ENCODE measurements at regions not wholly inside any gene's neighbourhood (a gene's known extent, or its start where the extent isn't known, plus 50 kb on each side); places are given as distances from the start of the nearest gene placed in this dataset.

GRCh38 chr10:64959116-64959515, 1437.9 kb downstream of the REEP3 start:
- Mint-ChIP-seq H3K36me3 (no peaks in the 10 kb centered on the region), H3K27ac (no peak overlapping the region), H3K9me3 (peaks cover 8 to 56% (median 29%) of the 10 kb centered on the region in 6 donors), H3K4me3 (no peak overlapping the region), H3K27me3 (ENCODE audit: low read depth in 3 of 3) (peaks cover 0 to 1% (median 0%) of the 10 kb centered on the region in 3 donors), H3K4me1 (no peaks in the 10 kb centered on the region)
- DNase-seq = no peak

- peaks cover 0 to 1% (median 0%) of the 10 kb centered on the region in 3 donors for H3K27me3 Mint-ChIP-seq (ENCODE audit: low read depth in 3 of 3)
- no peaks in the 10 kb centered on the region for H3K36me3 Mint-ChIP-seq
- no peak for DNase-seq
Measured at GRCh38 chr10:64959883-64960282, 1438.7 kb downstream of the REEP3 start.

GRCh38 chr10:64973391-64973790, 1452.2 kb downstream of the REEP3 start:
- H3K4me3 Mint-ChIP-seq = no peak overlapping the region
- H3K9me3 Mint-ChIP-seq = peaks cover 5 to 40% (median 9%) of the 10 kb centered on the region in 6 donors
- H3K27me3 Mint-ChIP-seq (ENCODE audit: low read depth in 3 of 3) = no peaks in the 10 kb centered on the region
- no peaks in the 10 kb centered on the region for H3K4me1 Mint-ChIP-seq
- DNase-seq = no peak
- no peaks in the 10 kb centered on the region for H3K36me3 Mint-ChIP-seq
- H3K27ac Mint-ChIP-seq = no peak overlapping the region

More at GRCh38 chr10:64959883-64960282, 1438.7 kb downstream of the REEP3 start:
- Mint-ChIP-seq H3K27ac (no peak overlapping the region), H3K9me3 (peaks cover 8 to 55% (median 28%) of the 10 kb centered on the region in 6 donors), H3K4me1 (no peaks in the 10 kb centered on the region), H3K4me3 (no peak overlapping the region)

GRCh38 chr10:64976150-64976549, 1454.9 kb downstream of the REEP3 start:
- no peak for DNase-seq
- Mint-ChIP-seq H3K36me3 (no peaks in the 10 kb centered on the region), H3K9me3 (peaks cover 11 to 48% (median 14%) of the 10 kb centered on the region in 6 donors), H3K27me3 (ENCODE audit: low read depth in 3 of 3) (peaks cover 0 to 2% (median 0%) of the 10 kb centered on the region in 3 donors), H3K27ac (no peak overlapping the region), H3K4me1 (no peaks in the 10 kb centered on the region), H3K4me3 (no peak overlapping the region)

GRCh38 chr10:64977915-64978314, 1456.7 kb downstream of the REEP3 start:
- Mint-ChIP-seq H3K9me3 (peaks cover 11 to 47% (median 19%) of the 10 kb centered on the region in 6 donors), H3K36me3 (no peaks in the 10 kb centered on the region), H3K27ac (no peak overlapping the region), H3K4me1 (no peaks in the 10 kb centered on the region), H3K4me3 (no peak overlapping the region), H3K27me3 (ENCODE audit: low read depth in 3 of 3) (peaks cover 0 to 2% (median 1%) of the 10 kb centered on the region in 3 donors)
- no peak for DNase-seq

- peaks cover 0 to 1% (median 0%) of the 10 kb centered on the region in 3 donors for H3K27me3 Mint-ChIP-seq (ENCODE audit: low read depth in 3 of 3)
- DNase-seq = no peak
- peaks cover 5 to 39% (median 21%) of the 10 kb centered on the region in 6 donors for H3K9me3 Mint-ChIP-seq
- no peaks in the 10 kb centered on the region for H3K4me1 Mint-ChIP-seq
- H3K27ac Mint-ChIP-seq = no peak overlapping the region
- H3K4me3 Mint-ChIP-seq = no peak overlapping the region
- H3K36me3 Mint-ChIP-seq = no peaks in the 10 kb centered on the region
Measured at GRCh38 chr10:64996886-64997285, 1475.7 kb downstream of the REEP3 start.

- Mint-ChIP-seq H3K27ac (no peak overlapping the region), H3K27me3 (ENCODE audit: low read depth in 3 of 3) (no peaks in the 10 kb centered on the region), H3K4me3 (no peak overlapping the region), H3K9me3 (peaks cover 0 to 44% (median 23%) of the 10 kb centered on the region in 6 donors), H3K4me1 (no peaks in the 10 kb centered on the region), H3K36me3 (no peaks in the 10 kb centered on the region)
- DNase-seq = no peak
Measured at GRCh38 chr10:65010845-65011244, 1489.6 kb downstream of the REEP3 start.

GRCh38 chr10:65017523-65017922, 1496.3 kb downstream of the REEP3 start:
- no peaks in the 10 kb centered on the region for H3K4me1 Mint-ChIP-seq
- no peaks in the 10 kb centered on the region for H3K36me3 Mint-ChIP-seq
- no peak overlapping the region for H3K4me3 Mint-ChIP-seq
- H3K27ac Mint-ChIP-seq = no peak overlapping the region
- peaks cover 5 to 47% (median 27%) of the 10 kb centered on the region in 6 donors for H3K9me3 Mint-ChIP-seq
- no peak for DNase-seq
- H3K27me3 Mint-ChIP-seq (ENCODE audit: low read depth in 3 of 3) = peaks cover 0 to 2% (median 0%) of the 10 kb centered on the region in 3 donors

GRCh38 chr10:65024886-65025285, 1503.7 kb downstream of the REEP3 start:
- Mint-ChIP-seq H3K9me3 (peaks cover 13 to 39% (median 18%) of the 10 kb centered on the region in 6 donors), H3K27ac (no peak overlapping the region), H3K27me3 (ENCODE audit: low read depth in 3 of 3) (peaks cover 0 to 3% (median 0%) of the 10 kb centered on the region in 3 donors), H3K4me3 (no peak overlapping the region), H3K4me1 (no peaks in the 10 kb centered on the region), H3K36me3 (no peaks in the 10 kb centered on the region)
- no peak for DNase-seq

GRCh38 chr10:65030263-65030662, 1509.1 kb downstream of the REEP3 start:
- H3K27ac Mint-ChIP-seq = no peak overlapping the region
- no peaks in the 10 kb centered on the region for H3K4me1 Mint-ChIP-seq
- DNase-seq = no peak
- H3K27me3 Mint-ChIP-seq (ENCODE audit: low read depth in 3 of 3) = peaks cover 0 to 4% (median 0%) of the 10 kb centered on the region in 3 donors
- H3K9me3 Mint-ChIP-seq = peaks cover 14 to 57% (median 19%) of the 10 kb centered on the region in 6 donors
- peaks cover 0 to 3% (median 0%) of the 10 kb centered on the region in 3 donors for H3K36me3 Mint-ChIP-seq
- no peak overlapping the region for H3K4me3 Mint-ChIP-seq

GRCh38 chr10:65032867-65033769, 1511.9 kb downstream of the REEP3 start:
- peaks cover 0 to 5% (median 0%) of the 10 kb centered on the region in 3 donors for H3K27me3 Mint-ChIP-seq (ENCODE audit: low read depth in 3 of 3)
- H3K9me3 Mint-ChIP-seq = peaks cover 13 to 58% (median 24%) of the 10 kb centered on the region in 6 donors
- no peak for DNase-seq
- no peak overlapping the region for H3K27ac Mint-ChIP-seq
- H3K36me3 Mint-ChIP-seq = peaks cover 0 to 4% (median 3%) of the 10 kb centered on the region in 3 donors
- H3K4me1 Mint-ChIP-seq = no peaks in the 10 kb centered on the region
- no peak overlapping the region for H3K4me3 Mint-ChIP-seq

- H3K4me3 Mint-ChIP-seq = no peak overlapping the region
- H3K36me3 Mint-ChIP-seq = peaks cover 0 to 4% (median 3%) of the 10 kb centered on the region in 3 donors
- H3K9me3 Mint-ChIP-seq = peaks cover 9 to 52% (median 24%) of the 10 kb centered on the region in 6 donors
- peaks cover 0 to 5% (median 0%) of the 10 kb centered on the region in 3 donors for H3K27me3 Mint-ChIP-seq (ENCODE audit: low read depth in 3 of 3)
- H3K4me1 Mint-ChIP-seq = no peaks in the 10 kb centered on the region
- DNase-seq = no peak
- no peak overlapping the region for H3K27ac Mint-ChIP-seq
Measured at GRCh38 chr10:65033957-65034356, 1512.8 kb downstream of the REEP3 start.

GRCh38 chr10:65040796-65041195, 1519.6 kb downstream of the REEP3 start:
- no peak overlapping the region for H3K4me3 Mint-ChIP-seq
- DNase-seq = no peak
- peaks cover 0 to 5% (median 0%) of the 10 kb centered on the region in 3 donors for H3K27me3 Mint-ChIP-seq (ENCODE audit: low read depth in 3 of 3)
- peaks cover 0 to 1% (median 0%) of the 10 kb centered on the region in 3 donors for H3K36me3 Mint-ChIP-seq
- peaks cover 6 to 48% (median 23%) of the 10 kb centered on the region in 6 donors for H3K9me3 Mint-ChIP-seq
- no peak overlapping the region for H3K27ac Mint-ChIP-seq
- H3K4me1 Mint-ChIP-seq = no peaks in the 10 kb centered on the region

- Mint-ChIP-seq H3K27ac (no peak overlapping the region), H3K9me3 (peaks cover 6 to 49% (median 24%) of the 10 kb centered on the region in 6 donors), H3K36me3 (no peaks in the 10 kb centered on the region), H3K27me3 (ENCODE audit: low read depth in 3 of 3) (peaks cover 0 to 5% (median 0%) of the 10 kb centered on the region in 3 donors), H3K4me1 (no peaks in the 10 kb centered on the region), H3K4me3 (no peak overlapping the region)
- no peak for DNase-seq
Measured at GRCh38 chr10:65041307-65041706, 1520.1 kb downstream of the REEP3 start.

All from immature natural killer cell (primary cell).